ENCODE measurements at regions not wholly inside any gene's neighbourhood (a gene's known extent, or its start where the extent isn't known, plus 50 kb on each side); places are given as distances from the start of the nearest gene placed in this dataset.

- no TSS peak for BruUV-seq (replicated peaks)
Measured at GRCh38 chr2:126345691-126346090, 310.3 kb upstream of the GYPC start.

GRCh38 chr2:126356631-126357030 lies 299.3 kb upstream of the GYPC start:
- in situ Hi-C loops (cut with HindIII; ENCODE audit: extremely low pct_ligation_motif_present, low pct_unique_long_range_greater_than_20kb) (no loop called here), intact Hi-C loops (cut with micrococcal nuclease; ENCODE audit: unreplicated experiment) (no loop called here)
- BruUV-seq (replicated peaks), result no TSS peak
- Histone ChIP-seq H3K36me3 (replicated peaks in 1 of 2; ENCODE audit: control insufficient read depth in 1 of 2, insufficient read depth in 2 of 2, low read length in 2 of 2) (no peaks in the 10 kb centered on the region), H3K4me3 (replicated peaks in 1 of 3; ENCODE audit: insufficient read depth in 1 of 3, low read depth in 2 of 3, low read length in 3 of 3) (no peak overlapping the region), H3K27ac (ENCODE audit: extremely low read length, insufficient read depth, low read length) (no peak overlapping the region), H3K9ac (ENCODE audit: insufficient read depth, low read depth, low read length) (no peak overlapping the region), H3K27me3 (ENCODE audit: control insufficient read depth in 1 of 2, insufficient read depth in 2 of 2, low read length in 2 of 2) (no peaks in the 10 kb centered on the region), H4K20me1 (ENCODE audit: insufficient read depth, low read length) (no peaks in the 10 kb centered on the region), H2AFZ (ENCODE audit: low read length) (no peak overlapping the region), H3K9me3 (ENCODE audit: low read length) (peaks cover 5% of the 10 kb centered on the region), H3K4me2 (ENCODE audit: low read depth, low read length) (no peak overlapping the region), H3K79me2 (ENCODE audit: insufficient read depth, low read length) (no peaks in the 10 kb centered on the region), H3K4me1 (ENCODE audit: insufficient read depth, low read length) (no peaks in the 10 kb centered on the region)
- WGBS (ENCODE audit: low lambda C conversion rate), result 24% methylated on average over 2 of the region's 2 CpGs
- ATAC-seq, result no peak
- CTCF ChIA-PET (ENCODE audit: low intra/inter-chr PET ratio, low total read pairs), result no interaction called here
- FAIRE-seq, result no peak
- DNase-seq (ENCODE audit: low spot score), result no peak
- POLR2A ChIA-PET, result no interaction called here
- no peak for TF ChIP-seq ELF4 (CRISPR knock-in tag; IDR thresholded peaks at IDR 0.05; ENCODE audit: borderline replicate concordance)
- no peak for TF ChIP-seq ATF5 (CRISPR knock-in tag; IDR thresholded peaks at IDR 0.05; ENCODE audit: low read depth)
- TF ChIP-seq SIN3A (IDR thresholded peaks at IDR 0.05; ENCODE audit: borderline replicate concordance, low read depth, low read length), result no peak
- TF ChIP-seq BRCA1 (CRISPR knock-in tag; IDR thresholded peaks at IDR 0.05), result no peak
- TF ChIP-seq RAD51 (IDR thresholded peaks at IDR 0.05; ENCODE audit: borderline replicate concordance), result no peak
- no peak for TF ChIP-seq ETV5 (CRISPR knock-in tag; IDR thresholded peaks at IDR 0.05; ENCODE audit: borderline replicate concordance)
- TF ChIP-seq ZNF672 (CRISPR knock-in tag; IDR thresholded peaks at IDR 0.05), result no peak
- no peak for TF ChIP-seq ZFY (CRISPR knock-in tag; IDR thresholded peaks at IDR 0.05)
- no peak for TF ChIP-seq STAT5B (CRISPR knock-in tag; IDR thresholded peaks at IDR 0.05)
- TF ChIP-seq MXI1 (IDR thresholded peaks at IDR 0.05; ENCODE audit: borderline replicate concordance, low read depth, low read length), result no peak
- no peak for TF ChIP-seq PRDM4 (CRISPR knock-in tag; IDR thresholded peaks at IDR 0.05; ENCODE audit: borderline replicate concordance)
- TF ChIP-seq KDM6A (CRISPR knock-in tag; IDR thresholded peaks at IDR 0.05; ENCODE audit: low read depth), result no peak
- no peak for TF ChIP-seq ZNF660 (CRISPR knock-in tag; IDR thresholded peaks at IDR 0.05; ENCODE audit: borderline replicate concordance, low read depth)
- TF ChIP-seq ZSCAN21 (CRISPR knock-in tag; IDR thresholded peaks at IDR 0.05; ENCODE audit: borderline replicate concordance), result no peak
- no peak for TF ChIP-seq HDAC1 (CRISPR knock-in tag; IDR thresholded peaks at IDR 0.05)

More at GRCh38 chr2:126345691-126346090, 310.3 kb upstream of the GYPC start:
- FAIRE-seq (no peak), ATAC-seq (no peak), DNase-seq (ENCODE audit: low spot score) (no peak)
- H3K36me3 ChIP-seq (replicated peaks in 1 of 2; ENCODE audit: control insufficient read depth in 1 of 2, insufficient read depth in 2 of 2, low read length in 2 of 2), result no peaks in the 10 kb centered on the region
- in situ Hi-C loops (cut with HindIII; ENCODE audit: extremely low pct_ligation_motif_present, low pct_unique_long_range_greater_than_20kb) (no loop called here), intact Hi-C loops (cut with micrococcal nuclease; ENCODE audit: unreplicated experiment) (no loop called here)
- no peak overlapping the region for H3K9ac ChIP-seq (ENCODE audit: insufficient read depth, low read depth, low read length)
- peaks cover under 1% of the 10 kb centered on the region; the same call in 1 of the 2 replicates for H3K9me3 ChIP-seq (ENCODE audit: low read length)
- POLR2A ChIA-PET, result no interaction called here
- no peaks in the 10 kb centered on the region for H4K20me1 ChIP-seq (ENCODE audit: insufficient read depth, low read length)
- H3K4me1 ChIP-seq (ENCODE audit: insufficient read depth, low read length), result no peaks in the 10 kb centered on the region
- no peak overlapping the region for H3K4me3 ChIP-seq (replicated peaks in 1 of 3; ENCODE audit: insufficient read depth in 1 of 3, low read depth in 2 of 3, low read length in 3 of 3)
- CTCF ChIA-PET (ENCODE audit: low intra/inter-chr PET ratio, low total read pairs), result no interaction called here
- H3K27ac ChIP-seq (ENCODE audit: extremely low read length, insufficient read depth, low read length), result no peak overlapping the region
- H3K79me2 ChIP-seq (ENCODE audit: insufficient read depth, low read length), result no peaks in the 10 kb centered on the region
- no peak for TF ChIP-seq POLR2G (IDR thresholded peaks at IDR 0.05; ENCODE audit: low read depth, low read length)
- no peak for TF ChIP-seq ZBTB1 (CRISPR knock-in tag; IDR thresholded peaks at IDR 0.05; ENCODE audit: borderline replicate concordance)
- no peak for TF ChIP-seq ZNF772 (CRISPR knock-in tag; IDR thresholded peaks at IDR 0.05)
- TF ChIP-seq KDM1A (CRISPR knock-in tag; IDR thresholded peaks at IDR 0.05), result no peak
- no peak for TF ChIP-seq ZNF768 (CRISPR knock-in tag; IDR thresholded peaks at IDR 0.05)
- no peak for TF ChIP-seq ZNF121 (CRISPR knock-in tag; IDR thresholded peaks at IDR 0.05)
- no peaks in the 10 kb centered on the region for H3K27me3 ChIP-seq (ENCODE audit: control insufficient read depth in 1 of 2, insufficient read depth in 2 of 2, low read length in 2 of 2)
- H2AFZ ChIP-seq (ENCODE audit: low read length), result no peak overlapping the region
- no peak overlapping the region for H3K4me2 ChIP-seq (ENCODE audit: low read depth, low read length)
- WGBS (ENCODE audit: low lambda C conversion rate), result 3% methylated on average over 1 of the region's 1 CpG

Measured in HepG2 (cell line).